Parathyroid adenoma (tissue), 2 donors: ENCODE measurements at regions not wholly inside any gene's neighbourhood (a gene's known extent, or its start where the extent isn't known, plus 50 kb on each side); places are given as distances from the start of the nearest gene placed in this dataset.

Experiments used
- H2AFZ ChIP-seq: fragments of 300-600 bp; sonication (generic); one replicate; pipeline ENCODE4 v1.7.0; 2017; ENCODE audit warnings: antibody characterized with exemption, mild to moderate bottlenecking
- H3K27ac ChIP-seq: fragments of 300-600 bp; sonication (generic); one replicate; pipeline ENCODE4 v1.7.0; 2017
- H3K27me3 ChIP-seq: fragments of 300-600 bp; sonication (generic); one replicate; pipeline ENCODE4 v1.7.0; 2017; ENCODE audit warnings: low read length; ENCODE audit not compliant: control insufficient read depth, insufficient read depth
- H3K36me3 ChIP-seq: fragments of 300-600 bp; sonication (generic); one replicate; pipeline ENCODE4 v1.7.0; 2017; ENCODE audit warnings: low read length; ENCODE audit not compliant: control insufficient read depth, insufficient read depth
- H3K4me1 ChIP-seq: fragments of 300-600 bp; sonication (generic); one replicate; pipeline ENCODE4 v1.7.0; 2017; ENCODE audit warnings: control low read depth
- H3K4me2 ChIP-seq: fragments of 300-600 bp; sonication (generic); one replicate; pipeline ENCODE4 v1.7.0; 2017; ENCODE audit warnings: low read length
- H3K4me3 ChIP-seq: fragments of 300-600 bp; sonication (generic); one replicate; pipeline ENCODE4 v1.7.0; 2017; ENCODE audit warnings: low read depth, low read length
- H3K79me2 ChIP-seq: fragments of 300-600 bp; sonication (generic); one replicate; pipeline ENCODE4 v1.7.0; 2017; ENCODE audit warnings: control low read depth
- H3K9ac ChIP-seq: fragments of 300-600 bp; sonication (generic); one replicate; pipeline ENCODE4 v1.7.0; 2017; ENCODE audit warnings: mild to moderate bottlenecking
- H3K9me3 ChIP-seq: fragments of 300-600 bp; sonication (generic); one replicate; pipeline ENCODE4 v1.7.0; 2017; ENCODE audit warnings: low read length; ENCODE audit not compliant: control insufficient read depth
- CTCF ChIP-seq: fragments of 300-600 bp; sonication (generic); IDR thresholded peaks from one replicate; pipeline ENCODE4 v1.7.0; 2017; ENCODE audit warnings: antibody characterized with exemption, mild to moderate bottlenecking
- donor health status: primary hyperparathyroidism.

DNA sequence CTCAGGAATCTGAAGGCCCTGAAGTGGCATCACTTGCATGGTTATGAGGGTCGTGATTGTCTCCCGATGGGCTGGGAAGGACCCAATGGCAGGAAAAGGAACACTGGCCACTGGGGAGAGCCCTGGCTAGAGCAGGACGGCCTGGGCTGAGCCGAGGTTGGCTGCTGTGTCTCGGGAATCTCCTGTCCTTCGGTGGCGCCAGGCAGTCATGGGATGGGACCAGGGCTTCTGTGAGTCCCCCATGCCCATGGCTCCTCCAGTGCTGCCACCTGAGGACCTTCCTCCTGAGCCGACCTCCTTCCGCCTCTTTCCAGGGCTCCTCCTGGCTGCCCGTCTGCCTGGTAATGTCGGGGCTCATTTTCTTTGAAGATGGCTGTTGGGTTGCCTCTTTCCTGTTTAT, 1394.0 kb downstream of the BRD1 start:
- TF ChIP-seq CTCF: no peak
- Histone ChIP-seq H3K4me2 (no peak overlapping the region), H2AFZ (no peak overlapping the region)

GRCh38 chr22:48432781-48433518, 1394.7 kb downstream of the BRD1 start:
- H3K4me3 ChIP-seq: no peak overlapping the region
- H3K9ac ChIP-seq: no peak overlapping the region
- H3K27me3 ChIP-seq: no peaks in the 10 kb centered on the region
- TF ChIP-seq CTCF: no peak
- H3K36me3 ChIP-seq: no peaks in the 10 kb centered on the region
- H3K4me2 ChIP-seq: no peak overlapping the region
- no peaks in the 10 kb centered on the region for H3K9me3 ChIP-seq
- no peaks in the 10 kb centered on the region for H3K79me2 ChIP-seq
- H2AFZ ChIP-seq: no peak overlapping the region
- H3K4me1 ChIP-seq: no peaks in the 10 kb centered on the region
- no peak overlapping the region for H3K27ac ChIP-seq

More for the DNA sequence above, 1394.0 kb downstream of the BRD1 start:
- no peaks in the 10 kb centered on the region for H3K36me3 ChIP-seq
- no peaks in the 10 kb centered on the region for H3K4me1 ChIP-seq
- no peak overlapping the region for H3K9ac ChIP-seq
- H3K27me3 ChIP-seq: no peaks in the 10 kb centered on the region
- H3K4me3 ChIP-seq: no peak overlapping the region
- H3K9me3 ChIP-seq: no peaks in the 10 kb centered on the region
- no peaks in the 10 kb centered on the region for H3K79me2 ChIP-seq
- H3K27ac ChIP-seq: no peak overlapping the region

DNA sequence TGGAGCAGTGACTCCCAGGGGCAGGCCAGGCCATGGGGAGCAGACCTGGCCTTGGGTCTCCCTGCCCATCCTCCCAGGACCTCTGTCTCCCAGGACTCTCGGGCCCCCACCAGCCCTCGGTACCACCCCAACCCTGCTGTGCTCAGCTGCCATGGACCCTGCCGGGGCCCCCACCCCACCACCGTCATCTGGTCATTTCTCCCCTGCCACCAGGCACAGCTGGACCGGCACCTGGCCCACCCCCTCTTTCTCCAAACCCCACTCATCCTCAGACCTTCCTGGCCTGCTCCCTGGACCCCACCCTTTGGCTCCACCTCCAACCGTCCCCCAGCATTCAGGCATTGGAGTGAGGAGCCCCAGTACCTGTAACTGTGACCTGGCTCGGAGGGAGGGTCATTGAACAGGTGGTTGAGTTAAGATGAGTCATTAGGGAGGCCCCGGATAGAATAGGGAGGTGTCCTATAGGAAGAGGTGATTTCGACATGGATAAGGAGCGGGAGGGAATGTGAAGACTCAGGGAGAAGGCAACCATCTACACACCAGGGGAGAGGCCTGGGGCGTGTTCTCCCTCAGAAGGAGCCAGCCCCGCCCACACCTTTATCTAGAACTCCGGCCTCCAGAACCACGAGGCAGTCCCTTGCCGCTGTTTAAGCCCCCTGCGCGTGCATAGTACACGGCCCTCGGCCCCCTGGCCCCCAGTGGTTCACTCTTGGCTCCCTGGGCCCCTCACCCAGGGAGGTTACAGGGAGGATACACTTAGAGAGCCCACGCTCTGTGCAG, 1395.9 kb downstream of the BRD1 start:
- Histone ChIP-seq H3K79me2 (no peaks in the 10 kb centered on the region), H2AFZ (no peak overlapping the region), H3K27ac (no peak overlapping the region), H3K9ac (no peak overlapping the region), H3K36me3 (no peaks in the 10 kb centered on the region), H3K4me1 (no peaks in the 10 kb centered on the region), H3K4me3 (no peak overlapping the region), H3K4me2 (no peak overlapping the region), H3K9me3 (no peaks in the 10 kb centered on the region), H3K27me3 (no peaks in the 10 kb centered on the region)
- TF ChIP-seq CTCF: no peak

DNA sequence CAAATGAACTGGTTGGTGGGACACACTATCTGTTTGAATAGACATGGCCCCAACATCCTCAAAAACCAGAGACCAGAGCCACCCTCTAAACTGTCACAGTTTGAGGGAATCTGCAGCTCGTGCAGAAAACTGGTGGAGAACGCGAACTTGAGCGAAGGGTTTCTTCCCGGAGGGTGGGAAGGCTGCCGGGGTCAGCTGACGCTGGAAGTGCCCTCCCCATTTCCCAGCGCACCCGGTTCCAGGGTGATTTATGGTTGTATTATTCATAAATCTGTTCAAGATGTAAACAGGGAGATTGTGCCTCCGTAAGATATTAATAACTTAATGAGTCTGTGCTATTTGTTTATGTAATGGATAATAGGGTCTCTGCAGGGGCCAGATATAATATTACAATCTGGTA, 1396.7 kb downstream of the BRD1 start:
- H3K4me1 ChIP-seq: no peaks in the 10 kb centered on the region
- TF ChIP-seq CTCF: no peak

More for the DNA sequence above, 1396.7 kb downstream of the BRD1 start:
- H3K79me2 ChIP-seq: no peaks in the 10 kb centered on the region
- H3K4me3 ChIP-seq: no peak overlapping the region
- no peak overlapping the region for H3K27ac ChIP-seq
- no peaks in the 10 kb centered on the region for H3K27me3 ChIP-seq
- no peak overlapping the region for H3K9ac ChIP-seq
- H3K9me3 ChIP-seq: no peaks in the 10 kb centered on the region
- H3K4me2 ChIP-seq: no peak overlapping the region
- H2AFZ ChIP-seq: no peak overlapping the region
- H3K36me3 ChIP-seq: no peaks in the 10 kb centered on the region
